A549 (cell line): ENCODE measurements at regions not wholly inside any gene's neighbourhood (a gene's known extent, or its start where the extent isn't known, plus 50 kb on each side); places are given as distances from the start of the nearest gene placed in this dataset.

Experiments
- ATAC-seq, 2 experiments: fragments of 200-7000 bp in 1 of 2; fragments of >200 bp in 1 of 2; cut with Nextera tagmentation in 1 of 2; cut with Tn5 transposase in 1 of 2; 3 replicates each; pipeline versions ENCODE4 v1.8.0 to v1.9.1; 2018 to 2020; ENCODE audit warnings: mild to moderate bottlenecking in 1 of 2, moderate library complexity in 1 of 2
- CTCF ChIA-PET: fragments of 300-600 bp; sonication (Branson Sonifier 250); formaldehyde crosslinking; extraction: SDS; loops from one replicate; lab custom pipeline; 2021; ENCODE audit warnings: antibody characterized with exemption, inconsistent platforms; lab: Yijun Ruan, JAX
- POLR2A ChIA-PET: fragments of 350-600 bp; formaldehyde crosslinking; extraction: SDS; loops from one replicate; lab custom pipeline; 2021; ENCODE audit warnings: antibody characterized with exemption, inconsistent platforms; lab: Yijun Ruan, JAX
- DNase-seq, 2 experiments: peaks; one replicate each; pipeline versions ENCODE4 v3.0.0 to v3.0.0-alpha.2; 2011 to 2016; ENCODE audit warnings: low read depth in 1 of 2, low spot score in 1 of 2
- FAIRE-seq: peaks from 2 replicates; lab custom pipeline; 2011; peaks lifted over from hg19 to GRCh38; lab: Jason Lieb, UNC
- H3K27ac ChIP-seq, 2 experiments: fragments of >200 bp; sonication (Bioruptor Twin); formaldehyde crosslinking; 3 replicates each; pipeline ENCODE4 v1.5.1; 2016 to 2017
- H3K4me1 ChIP-seq: fragments of >200 bp; sonication (Bioruptor Twin); formaldehyde crosslinking; 3 replicates; pipeline ENCODE4 v1.6.1; 2016
- H3K4me2 ChIP-seq: fragments of >200 bp; sonication (Bioruptor Twin); formaldehyde crosslinking; 3 replicates; pipeline ENCODE4 v1.6.1; 2016
- H3K4me3 ChIP-seq: fragments of >200 bp; sonication (Bioruptor Twin); formaldehyde crosslinking; 3 replicates; pipeline ENCODE4 v1.5.1; 2016
- H3K9me3 ChIP-seq: fragments of >200 bp; sonication (Bioruptor Twin); formaldehyde crosslinking; 3 replicates; pipeline ENCODE4 v1.6.1; 2016
- CBX8 ChIP-seq: fragments of 200-600 bp; sonication (generic); IDR thresholded peaks from 2 replicates; pipeline ENCODE4 v1.6.1; 2016
- CEBPB ChIP-seq, 2 experiments: fragments of >200 bp in 1 of 2; sonication (Bioruptor Twin) in 1 of 2; formaldehyde crosslinking in 1 of 2; IDR thresholded peaks; 2 replicates each; pipeline ENCODE4 v1.6.1; 2012 to 2016
- ESRRA ChIP-seq: fragments of 150-350 bp; IDR thresholded peaks from 2 replicates; pipeline ENCODE4 v1.6.1; 2014; ENCODE audit warnings: mild to moderate bottlenecking, low read length, borderline replicate concordance
- GATA3 ChIP-seq: IDR thresholded peaks from 2 replicates; pipeline ENCODE4 v1.6.1; 2012; ENCODE audit warnings: borderline replicate concordance
- HDAC2 ChIP-seq: fragments of 200-600 bp; sonication (generic); IDR thresholded peaks from 2 replicates; pipeline ENCODE4 v1.6.1; 2016
- HEYL ChIP-seq: fragments of 250-450 bp; sonication (Bioruptor Pico); IDR thresholded peaks from 2 replicates; pipeline ENCODE4 v1.8.0; 2021; ENCODE audit warnings: mild to moderate bottlenecking, moderate library complexity
- HOXB5 ChIP-seq: fragments of 250-450 bp; sonication (Bioruptor Pico); IDR thresholded peaks from 2 replicates; pipeline ENCODE4 v1.5.0; 2020; ENCODE audit warnings: mild to moderate bottlenecking, moderate library complexity
- JUNB ChIP-seq: fragments of >200 bp; sonication (Bioruptor Twin); formaldehyde crosslinking; IDR thresholded peaks from 2 replicates; pipeline ENCODE4 v1.6.1; 2016
- POLR2AphosphoS2 ChIP-seq: conservative IDR thresholded peaks from 2 replicates; pipeline ENCODE4 v1.6.1; 2012; ENCODE audit warnings: low read length, improper control_type of control experiment, inconsistent platforms
- RAD21 ChIP-seq, 2 experiments: fragments of >200 bp in 1 of 2; sonication (Bioruptor Twin) in 1 of 2; formaldehyde crosslinking in 1 of 2; IDR thresholded peaks in 1 of 2; conservative IDR thresholded peaks in 1 of 2; 2 replicates in 1 of 2; 3 replicates in 1 of 2; pipeline ENCODE4 v1.6.1; 2012 to 2018; ENCODE audit warnings: inconsistent platforms in 1 of 2
- TP53 ChIP-seq: fragments of 250-450 bp; sonication (Bioruptor Pico); IDR thresholded peaks from 2 replicates; pipeline ENCODE4 v1.5.0; 2021; ENCODE audit warnings: mild to moderate bottlenecking, moderate library complexity
- ZC3H11A ChIP-seq: fragments of 450-650 bp; IDR thresholded peaks from 2 replicates; pipeline ENCODE4 v1.6.1; 2014; ENCODE audit warnings: antibody characterized with exemption, mild to moderate bottlenecking
- WGBS: methylation state at CpG from one replicate; pipeline ENCODE4 v1.1.6; 2017; ENCODE audit errors: missing lambda C conversion rate; 5-methylcytosine and 5-hydroxymethylcytosine counted together
- TF ChIP-seq, protein P1 (sequence below): fragments of 250-450 bp; sonication (Bioruptor Pico); IDR thresholded peaks from 2 replicates; pipeline ENCODE4 v1.5.0; 2021; ENCODE audit warnings: mild to moderate bottlenecking, moderate library complexity, borderline replicate concordance
- TF ChIP-seq, protein P2 (sequence below): fragments of >200 bp; sonication (Bioruptor Twin); formaldehyde crosslinking; IDR thresholded peaks from 3 replicates; pipeline ENCODE4 v1.5.1; 2016

DNA sequence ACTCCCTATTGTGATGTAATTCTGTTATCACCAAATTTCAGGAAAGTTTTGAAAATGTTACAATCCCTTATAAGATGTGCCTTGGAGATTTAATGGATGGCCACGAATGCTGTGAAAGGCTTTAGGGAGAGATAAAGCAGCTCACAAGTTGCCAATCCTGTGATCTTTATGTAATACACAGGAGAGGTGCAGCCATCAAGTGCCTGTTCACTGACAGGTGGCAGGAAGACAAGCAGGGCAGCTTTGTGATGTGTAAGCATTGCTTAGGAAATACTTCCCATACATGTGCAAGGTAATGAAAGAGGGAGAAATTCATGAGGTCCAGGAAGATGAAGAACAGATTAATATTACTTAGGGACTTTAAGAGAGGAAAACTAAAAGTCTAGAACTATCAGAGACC lies 628.8 kb downstream of the SLITRK6 start:
- Histone ChIP-seq H3K27ac (no peak overlapping the region), H3K9me3 (no peaks in the 10 kb centered on the region), H3K4me1 (no peaks in the 10 kb centered on the region)
- FAIRE-seq (no peak), DNase-seq (no peak), ATAC-seq (no peak)
- TF ChIP-seq ZC3H11A: no peak
- TF ChIP-seq TP53 (CRISPR knock-in tag): no peak
- TF ChIP-seq HOXB5 (CRISPR knock-in tag): no peak
- no peak for TF ChIP-seq CBX8
- TF ChIP-seq, all 56 proteins: peak for 0
- Histone ChIP-seq H3K4me2 (no peak overlapping the region), H3K4me3 (no peak overlapping the region)
- ChIA-PET POLR2A (no interaction called here), CTCF (no interaction called here)
- WGBS: 5% methylated on average over 1 of the region's 1 CpG

DNA sequence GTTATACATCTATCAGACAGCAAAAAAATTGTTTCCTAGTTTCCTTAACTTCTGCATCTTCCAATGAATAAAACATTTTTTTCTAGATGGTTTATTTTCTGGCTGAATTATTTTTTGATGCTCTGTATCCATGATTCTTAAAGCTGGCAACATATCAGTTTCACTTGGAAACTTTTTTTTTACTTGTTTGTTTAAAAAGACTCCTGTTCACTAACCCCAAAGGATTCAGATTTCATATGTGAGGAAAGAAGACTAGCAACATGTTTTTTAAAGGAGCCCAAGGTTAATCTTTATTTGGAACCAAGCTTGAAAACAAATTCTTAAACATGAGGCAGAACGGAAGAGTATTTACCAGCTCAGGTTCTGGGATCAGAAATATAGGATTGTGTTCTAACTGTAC lies 632.3 kb downstream of the SLITRK6 start:
- CTCF ChIA-PET: no interaction called here
- FAIRE-seq: no peak

DNA sequence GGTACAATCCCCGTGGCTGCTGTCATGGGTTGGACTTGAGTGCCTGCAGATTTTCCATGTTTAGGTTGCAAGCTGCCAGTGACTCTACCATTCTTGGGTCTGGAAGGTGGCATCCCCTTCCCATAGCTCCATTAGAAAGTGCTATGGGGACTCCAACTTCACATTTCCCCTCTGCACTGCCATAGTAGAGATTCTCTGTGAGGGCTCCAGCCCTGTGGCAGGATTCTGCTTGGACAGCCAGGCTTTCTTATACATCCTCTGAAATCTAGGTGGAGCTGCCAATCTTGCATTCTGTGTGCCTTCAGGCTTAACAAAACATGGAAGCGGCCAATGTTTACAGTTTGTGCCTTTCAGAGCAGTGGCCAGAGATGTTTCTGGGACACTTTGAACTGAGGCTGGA lies 636.2 kb downstream of the SLITRK6 start:
- 73% methylated on average over 1 of the region's 2 CpGs for WGBS
- CTCF ChIA-PET: no interaction called here

More for the DNA sequence above, 632.3 kb downstream of the SLITRK6 start:
- no peak for ATAC-seq
- 71% methylated on average over 1 of the region's 1 CpG for WGBS
- Histone ChIP-seq H3K4me3 (no peak overlapping the region), H3K9me3 (no peaks in the 10 kb centered on the region), H3K4me1 (no peaks in the 10 kb centered on the region), H3K4me2 (no peak overlapping the region), H3K27ac (no peak overlapping the region)
- TF ChIP-seq RAD21 (conservative IDR thresholded peaks at IDR 0.05 in 1 of 2, IDR thresholded peaks at IDR 0.05 in 1 of 2) (no peak), GATA3 (no peak), ESRRA (no peak), JUNB (no peak), HDAC2 (no peak)
- TF ChIP-seq, all 56 proteins: peak for 0
- DNase-seq: no peak
- POLR2A ChIA-PET: no interaction called here

DNA sequence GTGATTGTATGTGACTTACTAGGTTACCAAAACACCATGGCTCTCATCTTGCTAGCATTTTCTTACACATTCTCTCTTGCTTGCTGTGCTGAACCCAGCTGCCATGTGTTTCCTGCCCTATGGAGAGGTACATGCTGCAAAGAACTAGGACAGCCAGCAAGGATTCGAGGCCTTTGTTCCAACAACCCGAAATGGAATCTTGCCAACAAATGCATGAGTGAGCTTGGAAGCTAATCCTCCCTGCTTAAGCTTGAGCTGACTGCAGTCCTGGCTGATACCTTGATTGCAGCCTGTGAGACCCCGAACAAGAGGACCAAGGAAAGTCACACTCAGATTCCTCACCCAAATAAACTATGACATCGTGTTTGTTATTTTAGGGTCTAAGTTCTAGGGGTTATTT lies 651.2 kb downstream of the SLITRK6 start:
- TF ChIP-seq CEBPB (IDR thresholded peaks at IDR 0.05) (no peak), POLR2AphosphoS2 (no peak)
- ChIA-PET CTCF (no interaction called here), POLR2A (no interaction called here)
- 26% methylated on average over 4 of the region's 4 CpGs for WGBS
- peak in 1 of 2 experiments; percentile 0 for DNase-seq
- Histone ChIP-seq H3K4me1 (no peaks in the 10 kb centered on the region), H3K4me3 (no peak overlapping the region), H3K4me2 (no peak overlapping the region), H3K9me3 (no peaks in the 10 kb centered on the region), H3K27ac (no peak overlapping the region)
- ATAC-seq: no peak
- FAIRE-seq: no peak

More for the DNA sequence above, 636.2 kb downstream of the SLITRK6 start:
- ATAC-seq: no peak
- FAIRE-seq: no peak
- no peak overlapping the region for H3K4me2 ChIP-seq
- no peak for DNase-seq
- POLR2A ChIA-PET: no interaction called here
- H3K4me1 ChIP-seq: no peaks in the 10 kb centered on the region
- H3K4me3 ChIP-seq: no peak overlapping the region
- H3K27ac ChIP-seq: no peak overlapping the region
- H3K9me3 ChIP-seq: no peaks in the 10 kb centered on the region
- TF ChIP-seq, protein P1, sequence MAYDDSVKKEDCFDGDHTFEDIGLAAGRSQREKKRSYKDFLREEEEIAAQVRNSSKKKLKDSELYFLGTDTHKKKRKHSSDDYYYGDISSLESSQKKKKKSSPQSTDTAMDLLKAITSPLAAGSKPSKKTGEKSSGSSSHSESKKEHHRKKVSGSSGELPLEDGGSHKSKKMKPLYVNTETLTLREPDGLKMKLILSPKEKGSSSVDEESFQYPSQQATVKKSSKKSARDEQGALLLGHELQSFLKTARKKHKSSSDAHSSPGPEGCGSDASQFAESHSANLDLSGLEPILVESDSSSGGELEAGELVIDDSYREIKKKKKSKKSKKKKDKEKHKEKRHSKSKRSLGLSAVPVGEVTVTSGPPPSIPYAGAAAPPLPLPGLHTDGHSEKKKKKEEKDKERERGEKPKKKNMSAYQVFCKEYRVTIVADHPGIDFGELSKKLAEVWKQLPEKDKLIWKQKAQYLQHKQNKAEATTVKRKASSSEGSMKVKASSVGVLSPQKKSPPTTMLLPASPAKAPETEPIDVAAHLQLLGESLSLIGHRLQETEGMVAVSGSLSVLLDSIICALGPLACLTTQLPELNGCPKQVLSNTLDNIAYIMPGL (CRISPR knock-in tag): no peak
- no peak for TF ChIP-seq HEYL (CRISPR knock-in tag)
- TF ChIP-seq, protein P2, sequence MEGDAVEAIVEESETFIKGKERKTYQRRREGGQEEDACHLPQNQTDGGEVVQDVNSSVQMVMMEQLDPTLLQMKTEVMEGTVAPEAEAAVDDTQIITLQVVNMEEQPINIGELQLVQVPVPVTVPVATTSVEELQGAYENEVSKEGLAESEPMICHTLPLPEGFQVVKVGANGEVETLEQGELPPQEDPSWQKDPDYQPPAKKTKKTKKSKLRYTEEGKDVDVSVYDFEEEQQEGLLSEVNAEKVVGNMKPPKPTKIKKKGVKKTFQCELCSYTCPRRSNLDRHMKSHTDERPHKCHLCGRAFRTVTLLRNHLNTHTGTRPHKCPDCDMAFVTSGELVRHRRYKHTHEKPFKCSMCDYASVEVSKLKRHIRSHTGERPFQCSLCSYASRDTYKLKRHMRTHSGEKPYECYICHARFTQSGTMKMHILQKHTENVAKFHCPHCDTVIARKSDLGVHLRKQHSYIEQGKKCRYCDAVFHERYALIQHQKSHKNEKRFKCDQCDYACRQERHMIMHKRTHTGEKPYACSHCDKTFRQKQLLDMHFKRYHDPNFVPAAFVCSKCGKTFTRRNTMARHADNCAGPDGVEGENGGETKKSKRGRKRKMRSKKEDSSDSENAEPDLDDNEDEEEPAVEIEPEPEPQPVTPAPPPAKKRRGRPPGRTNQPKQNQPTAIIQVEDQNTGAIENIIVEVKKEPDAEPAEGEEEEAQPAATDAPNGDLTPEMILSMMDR: no peak
